ENCODE measurements at regions not wholly inside any gene's neighbourhood (a gene's known extent, or its start where the extent isn't known, plus 50 kb on each side); places are given as distances from the start of the nearest gene placed in this dataset.

DNA sequence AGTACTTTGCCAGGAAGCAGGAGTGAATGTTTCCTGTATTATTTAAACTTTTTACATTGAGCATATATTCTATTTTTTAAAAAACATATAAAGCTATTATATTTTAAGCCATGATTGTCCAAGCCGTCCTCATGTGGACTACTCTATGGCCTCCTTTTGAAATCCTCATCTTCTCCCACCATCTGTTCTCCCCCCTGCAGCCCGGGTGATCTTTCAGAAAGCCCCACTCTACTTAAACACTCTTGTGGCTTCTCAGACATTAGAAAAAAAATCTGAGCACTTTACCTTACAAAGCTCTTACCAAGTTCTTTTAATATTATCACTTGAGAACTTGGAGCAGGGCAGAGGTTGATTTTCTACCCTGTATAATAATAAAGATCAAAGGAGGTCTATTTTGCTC lies 95.4 kb downstream of the CAVIN4 start:
- H3K36me3 ChIP-seq (ENCODE audit: control insufficient read depth, insufficient read depth, low read length) = no peaks in the 10 kb centered on the region
- H3K9ac ChIP-seq (ENCODE audit: insufficient read depth in 1 of 2, low read depth in 2 of 2, low read length in 2 of 2) = no peak overlapping the region
- 0% methylated on average over 2 of the region's 2 CpGs for WGBS (ENCODE audit: insufficient coverage, low coverage, missing lambda C conversion rate)
- no peaks in the 10 kb centered on the region for H3K79me2 ChIP-seq (ENCODE audit: control insufficient read depth, insufficient read depth, low read length)
- no peak overlapping the region for H2AFZ ChIP-seq (ENCODE audit: low read depth, low read length)
- H3K4me1 ChIP-seq (replicated peaks in 1 of 2; ENCODE audit: control insufficient read depth in 2 of 2, insufficient read depth in 2 of 2, low read length in 2 of 2) = no peaks in the 10 kb centered on the region
- no peak for ATAC-seq
- no peak overlapping the region for H3K4me2 ChIP-seq (ENCODE audit: insufficient read depth, low read length)
- H3K9me3 ChIP-seq (replicated peaks; ENCODE audit: control insufficient read depth, insufficient read depth, low read depth, low read length) = no peaks in the 10 kb centered on the region
- no peaks in the 10 kb centered on the region for H3K9me1 ChIP-seq (ENCODE audit: control insufficient read depth, insufficient read depth, low read length)
- no peak overlapping the region for H3K27ac ChIP-seq (ENCODE audit: extremely low read depth, low read depth, low read length)
- intact Hi-C loops (cut with micrococcal nuclease) (no loop called here), in situ Hi-C loops (cut with MboI) (no loop called here)
- ChIA-PET CTCF (ENCODE audit: low intra/inter-chr PET ratio) (no interaction called here), POLR2A (no interaction called here)
- H4K20me1 ChIP-seq (replicated peaks; ENCODE audit: control insufficient read depth, insufficient read depth, low read length) = no peaks in the 10 kb centered on the region
- H3K27me3 ChIP-seq (ENCODE audit: control insufficient read depth in 2 of 2, insufficient read depth in 2 of 2, low read length in 2 of 2) = no peaks in the 10 kb centered on the region
- no peak overlapping the region for H3K4me3 ChIP-seq
- FAIRE-seq = no peak
- DNase-seq (ENCODE audit: extremely low read depth in 1 of 4, low spot score in 3 of 4) = no peak
- BruUV-seq (replicated peaks) = no TSS peak
- TF ChIP-seq ATF6 (CRISPR knock-in tag; IDR thresholded peaks at IDR 0.05) = no peak
- no peak for TF ChIP-seq IRF2 (CRISPR knock-in tag; IDR thresholded peaks at IDR 0.05)
- TF ChIP-seq, protein P1, sequence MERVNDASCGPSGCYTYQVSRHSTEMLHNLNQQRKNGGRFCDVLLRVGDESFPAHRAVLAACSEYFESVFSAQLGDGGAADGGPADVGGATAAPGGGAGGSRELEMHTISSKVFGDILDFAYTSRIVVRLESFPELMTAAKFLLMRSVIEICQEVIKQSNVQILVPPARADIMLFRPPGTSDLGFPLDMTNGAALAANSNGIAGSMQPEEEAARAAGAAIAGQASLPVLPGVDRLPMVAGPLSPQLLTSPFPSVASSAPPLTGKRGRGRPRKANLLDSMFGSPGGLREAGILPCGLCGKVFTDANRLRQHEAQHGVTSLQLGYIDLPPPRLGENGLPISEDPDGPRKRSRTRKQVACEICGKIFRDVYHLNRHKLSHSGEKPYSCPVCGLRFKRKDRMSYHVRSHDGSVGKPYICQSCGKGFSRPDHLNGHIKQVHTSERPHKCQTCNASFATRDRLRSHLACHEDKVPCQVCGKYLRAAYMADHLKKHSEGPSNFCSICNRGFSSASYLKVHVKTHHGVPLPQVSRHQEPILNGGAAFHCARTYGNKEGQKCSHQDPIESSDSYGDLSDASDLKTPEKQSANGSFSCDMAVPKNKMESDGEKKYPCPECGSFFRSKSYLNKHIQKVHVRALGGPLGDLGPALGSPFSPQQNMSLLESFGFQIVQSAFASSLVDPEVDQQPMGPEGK (CRISPR knock-in tag; IDR thresholded peaks at IDR 0.05; ENCODE audit: borderline replicate concordance) = no peak
- no peak for TF ChIP-seq PML (IDR thresholded peaks at IDR 0.05; ENCODE audit: low read length)
- no peak for TF ChIP-seq CREBBP (IDR thresholded peaks at IDR 0.05; ENCODE audit: low read depth, low read length)
- no peak for TF ChIP-seq RNF2 (IDR thresholded peaks at IDR 0.05)
- TF ChIP-seq KLF1 (tag; IDR thresholded peaks at IDR 0.05) = no peak
- no peak for TF ChIP-seq ZBTB1 (CRISPR knock-in tag; IDR thresholded peaks at IDR 0.05; ENCODE audit: borderline replicate concordance, low read depth)
- no peak for TF ChIP-seq HNRNPLL (IDR thresholded peaks at IDR 0.05; ENCODE audit: low read depth, low read length, poor library complexity, severe bottlenecking)
- TF ChIP-seq CTCFL (IDR thresholded peaks at IDR 0.05; ENCODE audit: borderline replicate concordance, insufficient read depth, low read depth, low read length, poor library complexity, severe bottlenecking) = no peak
- TF ChIP-seq, protein P2, sequence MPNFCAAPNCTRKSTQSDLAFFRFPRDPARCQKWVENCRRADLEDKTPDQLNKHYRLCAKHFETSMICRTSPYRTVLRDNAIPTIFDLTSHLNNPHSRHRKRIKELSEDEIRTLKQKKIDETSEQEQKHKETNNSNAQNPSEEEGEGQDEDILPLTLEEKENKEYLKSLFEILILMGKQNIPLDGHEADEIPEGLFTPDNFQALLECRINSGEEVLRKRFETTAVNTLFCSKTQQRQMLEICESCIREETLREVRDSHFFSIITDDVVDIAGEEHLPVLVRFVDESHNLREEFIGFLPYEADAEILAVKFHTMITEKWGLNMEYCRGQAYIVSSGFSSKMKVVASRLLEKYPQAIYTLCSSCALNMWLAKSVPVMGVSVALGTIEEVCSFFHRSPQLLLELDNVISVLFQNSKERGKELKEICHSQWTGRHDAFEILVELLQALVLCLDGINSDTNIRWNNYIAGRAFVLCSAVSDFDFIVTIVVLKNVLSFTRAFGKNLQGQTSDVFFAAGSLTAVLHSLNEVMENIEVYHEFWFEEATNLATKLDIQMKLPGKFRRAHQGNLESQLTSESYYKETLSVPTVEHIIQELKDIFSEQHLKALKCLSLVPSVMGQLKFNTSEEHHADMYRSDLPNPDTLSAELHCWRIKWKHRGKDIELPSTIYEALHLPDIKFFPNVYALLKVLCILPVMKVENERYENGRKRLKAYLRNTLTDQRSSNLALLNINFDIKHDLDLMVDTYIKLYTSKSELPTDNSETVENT (CRISPR knock-in tag; IDR thresholded peaks at IDR 0.05) = no peak
- no peak for TF ChIP-seq RAD51 (IDR thresholded peaks at IDR 0.05; ENCODE audit: borderline replicate concordance, low read depth)
- no peak for TF ChIP-seq POLR2B (IDR thresholded peaks at IDR 0.05; ENCODE audit: low read depth, partially characterized antibody)
- no peak for TF ChIP-seq MECOM (CRISPR knock-in tag; IDR thresholded peaks at IDR 0.05)
- no peak for TF ChIP-seq HMBOX1 (IDR thresholded peaks at IDR 0.05)
